Parathyroid adenoma (tissue), 2 donors: ENCODE measurements at regions not wholly inside any gene's neighbourhood (a gene's known extent, or its start where the extent isn't known, plus 50 kb on each side); places are given as distances from the start of the nearest gene placed in this dataset.

Experiments used
- H2AFZ ChIP-seq: fragments of 300-600 bp; sonication (generic); one replicate; pipeline ENCODE4 v1.7.0; 2017; ENCODE audit warnings: antibody characterized with exemption, mild to moderate bottlenecking
- H3K27ac ChIP-seq: fragments of 300-600 bp; sonication (generic); one replicate; pipeline ENCODE4 v1.7.0; 2017
- H3K27me3 ChIP-seq: fragments of 300-600 bp; sonication (generic); one replicate; pipeline ENCODE4 v1.7.0; 2017; ENCODE audit warnings: low read length; ENCODE audit not compliant: control insufficient read depth, insufficient read depth
- H3K36me3 ChIP-seq: fragments of 300-600 bp; sonication (generic); one replicate; pipeline ENCODE4 v1.7.0; 2017; ENCODE audit warnings: low read length; ENCODE audit not compliant: control insufficient read depth, insufficient read depth
- H3K4me1 ChIP-seq: fragments of 300-600 bp; sonication (generic); one replicate; pipeline ENCODE4 v1.7.0; 2017; ENCODE audit warnings: control low read depth
- H3K4me2 ChIP-seq: fragments of 300-600 bp; sonication (generic); one replicate; pipeline ENCODE4 v1.7.0; 2017; ENCODE audit warnings: low read length
- H3K4me3 ChIP-seq: fragments of 300-600 bp; sonication (generic); one replicate; pipeline ENCODE4 v1.7.0; 2017; ENCODE audit warnings: low read depth, low read length
- H3K79me2 ChIP-seq: fragments of 300-600 bp; sonication (generic); one replicate; pipeline ENCODE4 v1.7.0; 2017; ENCODE audit warnings: control low read depth
- H3K9ac ChIP-seq: fragments of 300-600 bp; sonication (generic); one replicate; pipeline ENCODE4 v1.7.0; 2017; ENCODE audit warnings: mild to moderate bottlenecking
- H3K9me3 ChIP-seq: fragments of 300-600 bp; sonication (generic); one replicate; pipeline ENCODE4 v1.7.0; 2017; ENCODE audit warnings: low read length; ENCODE audit not compliant: control insufficient read depth
- CTCF ChIP-seq: fragments of 300-600 bp; sonication (generic); IDR thresholded peaks from one replicate; pipeline ENCODE4 v1.7.0; 2017; ENCODE audit warnings: antibody characterized with exemption, mild to moderate bottlenecking
- donor health status: primary hyperparathyroidism.

GRCh38 chr14:101428409-101428808, 132.9 kb upstream of the DIO3 start:
- no peak overlapping the region for H2AFZ ChIP-seq
- no peaks in the 10 kb centered on the region for H3K36me3 ChIP-seq
- no peak for TF ChIP-seq CTCF
- H3K79me2 ChIP-seq: no peaks in the 10 kb centered on the region
- no peak overlapping the region for H3K4me2 ChIP-seq
- H3K9ac ChIP-seq: no peak overlapping the region
- H3K27ac ChIP-seq: no peak overlapping the region
- H3K4me3 ChIP-seq: no peak overlapping the region
- no peaks in the 10 kb centered on the region for H3K27me3 ChIP-seq
- no peaks in the 10 kb centered on the region for H3K4me1 ChIP-seq
- H3K9me3 ChIP-seq: no peaks in the 10 kb centered on the region

GRCh38 chr14:101435546-101435945, 125.7 kb upstream of the DIO3 start:
- Histone ChIP-seq H3K36me3 (no peaks in the 10 kb centered on the region), H3K27ac (no peak overlapping the region), H3K4me2 (no peak overlapping the region)

GRCh38 chr14:101439023-101439422, 122.3 kb upstream of the DIO3 start:
- Histone ChIP-seq H3K36me3 (no peaks in the 10 kb centered on the region), H3K9ac (no peak overlapping the region), H3K4me1 (no peaks in the 10 kb centered on the region), H2AFZ (no peak overlapping the region), H3K9me3 (no peaks in the 10 kb centered on the region), H3K79me2 (no peaks in the 10 kb centered on the region), H3K27me3 (no peaks in the 10 kb centered on the region), H3K27ac (no peak overlapping the region), H3K4me2 (no peak overlapping the region), H3K4me3 (no peak overlapping the region)
- TF ChIP-seq CTCF: no peak

More at GRCh38 chr14:101435546-101435945, 125.7 kb upstream of the DIO3 start:
- H2AFZ ChIP-seq: no peak overlapping the region
- no peaks in the 10 kb centered on the region for H3K79me2 ChIP-seq
- no peak overlapping the region for H3K9ac ChIP-seq
- H3K4me1 ChIP-seq: no peaks in the 10 kb centered on the region
- H3K27me3 ChIP-seq: no peaks in the 10 kb centered on the region
- TF ChIP-seq CTCF: no peak
- H3K9me3 ChIP-seq: no peaks in the 10 kb centered on the region
- H3K4me3 ChIP-seq: no peak overlapping the region

GRCh38 chr14:101440496-101440895, 120.8 kb upstream of the DIO3 start:
- Histone ChIP-seq H3K4me2 (no peak overlapping the region), H2AFZ (no peak overlapping the region), H3K79me2 (no peaks in the 10 kb centered on the region), H3K9me3 (no peaks in the 10 kb centered on the region), H3K27me3 (no peaks in the 10 kb centered on the region), H3K4me3 (no peak overlapping the region), H3K4me1 (no peaks in the 10 kb centered on the region), H3K36me3 (no peaks in the 10 kb centered on the region), H3K9ac (no peak overlapping the region), H3K27ac (no peak overlapping the region)
- TF ChIP-seq CTCF: no peak

GRCh38 chr14:101441710-101442109, 119.6 kb upstream of the DIO3 start:
- TF ChIP-seq CTCF: no peak
- no peak overlapping the region for H2AFZ ChIP-seq
- no peak overlapping the region for H3K27ac ChIP-seq
- H3K4me2 ChIP-seq: no peak overlapping the region
- H3K36me3 ChIP-seq: no peaks in the 10 kb centered on the region
- no peaks in the 10 kb centered on the region for H3K79me2 ChIP-seq
- H3K4me1 ChIP-seq: no peaks in the 10 kb centered on the region
- no peaks in the 10 kb centered on the region for H3K27me3 ChIP-seq
- H3K9ac ChIP-seq: no peak overlapping the region
- H3K9me3 ChIP-seq: no peaks in the 10 kb centered on the region
- H3K4me3 ChIP-seq: no peak overlapping the region
